GM18907 (cell line): ENCODE measurements at regions not wholly inside any gene's neighbourhood (a gene's known extent, or its start where the extent isn't known, plus 50 kb on each side); places are given as distances from the start of the nearest gene placed in this dataset.
A peak's percentile ranks its signal among the peaks of the same experiment; 100 is the strongest.

Experiments
- ATAC-seq: cut with Tn5 transposase; IDR thresholded peaks from one replicate; pipeline ENCODE4 v1.9.1; 2021; ENCODE audit warnings: mild to moderate bottlenecking, moderate library complexity; ENCODE audit not compliant: unreplicated experiment

DNA sequence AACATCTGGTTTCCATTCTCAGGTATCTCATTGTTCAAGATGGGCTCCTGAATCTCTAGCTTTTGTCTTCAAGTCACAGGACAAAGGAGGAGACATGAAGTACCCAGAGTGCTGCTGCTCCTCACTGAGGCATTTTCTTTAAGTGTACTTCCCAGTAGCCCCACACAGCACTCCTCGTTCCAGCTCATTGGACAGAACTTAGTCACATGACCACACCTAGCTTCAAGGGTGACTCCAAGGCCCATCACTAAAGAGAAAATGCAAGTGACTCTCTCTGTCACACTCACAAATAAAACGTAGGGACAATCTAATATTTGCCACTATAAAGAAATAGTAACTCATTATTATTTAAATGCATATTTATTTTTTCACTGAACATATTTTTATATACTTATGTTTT, 58.3 kb upstream of the NEUROD6 start:
- no peak for ATAC-seq

DNA sequence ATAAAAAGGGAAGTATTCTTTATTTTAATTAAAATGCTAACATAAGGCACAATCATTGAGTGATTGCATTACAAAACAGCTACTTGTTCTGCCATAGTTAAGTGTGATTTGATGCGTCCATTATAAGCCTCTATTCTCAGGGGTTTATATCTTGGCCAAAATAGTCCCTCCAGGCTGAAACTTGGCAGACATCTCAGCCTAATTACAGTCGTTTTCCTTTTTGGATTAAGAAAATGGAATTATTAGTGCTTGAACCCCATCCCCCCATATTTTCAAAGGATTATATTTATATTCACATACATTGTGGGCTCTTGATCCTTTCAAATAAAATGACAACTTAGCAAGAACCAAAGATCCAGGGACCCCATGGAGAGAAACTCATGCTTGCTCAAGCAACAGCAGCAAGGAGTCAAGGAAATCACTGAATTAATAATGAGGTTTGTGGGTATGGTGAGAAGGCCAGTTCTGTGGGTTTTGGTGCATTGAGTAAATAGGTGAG, 66.7 kb upstream of the NEUROD6 start:
- no peak for ATAC-seq

DNA sequence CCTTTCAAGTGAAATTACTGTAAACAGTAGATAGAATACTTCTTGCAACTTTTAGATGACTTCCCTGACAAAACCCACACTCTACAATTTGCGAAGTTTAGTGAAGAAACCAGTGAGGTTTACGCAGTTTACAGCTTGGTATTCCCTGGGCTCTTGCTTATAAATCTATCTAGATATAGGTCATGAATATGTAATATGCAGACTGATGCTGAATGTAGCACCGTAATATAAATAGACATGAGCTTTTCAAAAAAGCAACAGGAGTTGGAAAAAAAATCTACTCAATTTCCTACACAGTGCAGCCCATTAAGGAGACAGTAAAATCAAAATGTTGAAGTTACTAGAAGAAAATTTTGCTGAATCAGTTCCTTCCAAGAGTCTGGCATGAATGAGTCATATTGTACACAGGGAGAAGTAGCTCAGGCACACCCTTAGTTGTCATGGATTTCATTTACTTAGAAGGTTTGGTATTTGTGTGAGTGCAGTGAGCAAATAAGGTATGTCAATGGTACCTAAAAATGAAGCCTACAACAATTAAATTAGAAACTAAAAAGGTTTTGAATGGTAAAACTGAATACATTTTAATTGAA, 67.7 kb upstream of the NEUROD6 start:
- no peak for ATAC-seq

DNA sequence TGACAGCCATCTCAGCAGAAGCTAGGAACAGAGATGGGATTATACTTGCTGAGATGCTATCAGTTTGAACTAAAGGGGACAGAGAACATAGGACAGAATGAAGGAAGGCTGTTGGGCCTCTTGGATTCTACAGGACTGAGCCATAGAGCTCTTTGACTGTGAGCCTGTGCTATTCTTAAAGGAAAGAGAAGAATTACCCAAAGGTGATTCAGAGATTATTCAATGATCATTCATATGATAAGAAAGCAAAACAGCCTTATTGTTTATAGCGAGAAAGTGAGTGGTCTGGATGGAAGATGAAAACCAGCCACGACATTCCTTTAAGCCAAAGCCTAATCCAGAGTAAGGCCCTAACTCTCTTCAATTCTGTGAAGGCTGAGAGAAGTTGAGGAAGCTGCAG, 69.7 kb upstream of the NEUROD6 start:
- no peak for ATAC-seq

DNA sequence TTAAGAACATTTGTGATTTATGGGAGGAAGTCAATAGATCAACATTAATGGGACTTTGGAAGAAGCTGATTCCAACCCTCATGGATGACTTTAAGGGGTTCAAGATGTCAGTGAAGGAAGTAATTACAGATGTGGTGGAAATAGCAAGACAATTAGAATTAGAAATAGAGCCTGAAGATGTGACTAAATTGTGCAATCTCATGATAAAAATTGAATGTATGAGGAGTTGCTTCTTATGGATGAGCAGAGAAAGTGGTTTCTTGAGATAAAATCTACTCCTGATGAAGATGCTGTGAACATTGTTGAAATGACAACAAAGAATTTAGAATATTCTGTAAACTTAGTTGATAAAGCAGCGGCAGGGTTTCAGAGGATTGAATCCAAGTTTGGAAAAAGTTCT, 70.9 kb upstream of the NEUROD6 start:
- no peak for ATAC-seq

DNA sequence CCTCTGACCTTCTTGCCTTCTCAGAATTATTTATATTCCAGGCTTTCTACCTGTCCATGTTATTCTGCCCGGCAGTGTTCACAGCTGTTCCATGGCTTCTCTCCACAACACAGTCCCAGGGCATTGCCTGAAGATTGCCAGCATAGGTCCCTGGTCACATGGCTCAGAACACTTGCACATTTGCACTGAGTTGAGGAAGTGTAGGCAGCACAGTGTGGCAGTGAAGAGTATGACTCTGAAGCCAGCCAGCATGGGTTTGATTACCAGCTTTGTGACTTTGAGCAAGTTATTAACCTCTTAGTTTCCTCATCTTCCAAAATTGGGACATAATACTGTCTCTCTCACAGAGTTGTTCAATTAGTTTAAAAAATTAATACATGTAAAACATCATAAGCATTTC, 73.2 kb upstream of the NEUROD6 start:
- ATAC-seq: no peak

DNA sequence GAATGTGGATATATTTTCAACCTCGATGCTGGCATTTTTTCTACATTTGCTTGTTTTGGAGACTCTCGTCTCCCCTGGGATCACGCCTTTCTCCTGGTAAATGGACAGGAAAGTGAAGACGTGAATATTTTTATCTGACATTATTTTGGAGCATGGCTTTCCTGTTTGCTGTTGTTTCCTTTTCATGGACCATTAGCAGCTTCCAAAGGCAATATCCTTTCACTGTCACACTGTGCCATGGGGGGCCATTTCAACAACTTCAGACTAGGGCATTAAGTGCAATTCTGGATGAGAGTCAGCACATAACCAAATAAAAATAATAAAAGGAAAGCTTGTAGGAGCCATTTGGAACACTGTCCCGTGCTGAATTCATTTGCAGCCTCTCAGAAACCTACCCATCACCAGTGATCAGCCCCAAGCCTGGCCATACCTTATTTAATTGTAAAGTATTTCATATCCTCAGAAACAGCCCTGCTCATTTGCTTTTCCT, 75.9 kb upstream of the NEUROD6 start:
- ATAC-seq: no peak

DNA sequence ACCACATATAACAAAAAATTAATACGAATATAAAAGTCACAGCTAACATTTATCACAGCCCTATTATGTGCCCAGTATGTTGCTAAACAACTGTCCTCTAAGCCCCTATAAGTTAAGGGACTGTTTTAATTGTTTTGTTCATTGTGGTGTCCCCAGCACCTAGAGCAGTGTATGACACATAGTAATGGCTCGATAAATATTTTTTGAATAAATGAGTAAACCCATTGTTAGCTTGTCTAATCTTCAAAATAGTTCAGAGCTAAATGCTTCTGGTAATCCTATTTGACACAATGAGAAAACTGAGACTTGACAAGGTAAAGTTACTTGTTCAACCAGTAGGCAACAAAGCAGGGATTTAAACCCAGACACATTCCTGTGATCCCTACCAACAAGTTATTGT, 78.4 kb upstream of the NEUROD6 start:
- ATAC-seq: no peak

DNA sequence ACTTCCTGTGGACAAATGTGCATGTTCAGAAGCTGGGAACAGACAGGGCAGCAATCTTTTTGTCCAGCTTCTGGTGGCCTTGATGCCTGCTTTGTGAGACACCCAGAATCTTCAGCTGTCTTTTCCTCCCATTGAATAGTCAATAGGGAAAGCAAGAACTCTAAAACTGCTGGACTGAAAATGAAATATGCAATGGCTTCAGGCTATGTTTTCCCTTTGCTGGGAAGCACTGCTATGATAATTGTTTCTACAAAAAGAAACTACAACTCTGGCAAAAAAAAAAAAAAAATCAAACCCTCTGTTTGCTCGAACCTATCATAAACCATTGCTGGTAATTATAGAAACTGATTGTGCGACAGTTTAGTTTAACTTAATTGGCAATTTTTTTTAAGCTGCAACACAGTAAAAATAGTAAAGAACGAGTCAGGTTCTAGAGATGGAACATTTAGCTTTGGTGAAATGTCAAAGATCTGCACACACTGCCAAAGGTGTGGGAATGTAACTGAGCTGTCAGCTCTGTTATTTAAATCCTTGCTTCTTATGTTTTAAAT, 79.1 kb upstream of the NEUROD6 start:
- no peak for ATAC-seq

DNA sequence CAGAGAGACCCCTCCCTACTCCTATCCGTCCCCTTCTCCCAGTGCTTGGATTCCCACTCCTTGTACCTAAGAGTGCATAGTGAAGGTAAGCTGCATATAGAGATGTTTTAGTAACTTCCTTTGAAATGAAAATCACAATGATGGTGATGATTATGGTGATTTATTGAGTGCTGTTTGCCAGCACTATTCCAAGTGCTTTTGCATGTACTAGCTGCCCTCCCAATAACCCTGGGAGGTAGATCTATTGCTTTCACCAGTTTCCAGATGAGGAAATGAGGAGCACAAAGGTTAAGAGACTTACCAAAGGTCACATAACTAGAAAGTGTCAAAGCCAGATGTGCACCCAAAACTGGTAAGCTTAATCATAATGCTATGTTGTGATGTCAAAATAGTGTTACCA, 80.4 kb upstream of the NEUROD6 start:
- ATAC-seq: no peak

DNA sequence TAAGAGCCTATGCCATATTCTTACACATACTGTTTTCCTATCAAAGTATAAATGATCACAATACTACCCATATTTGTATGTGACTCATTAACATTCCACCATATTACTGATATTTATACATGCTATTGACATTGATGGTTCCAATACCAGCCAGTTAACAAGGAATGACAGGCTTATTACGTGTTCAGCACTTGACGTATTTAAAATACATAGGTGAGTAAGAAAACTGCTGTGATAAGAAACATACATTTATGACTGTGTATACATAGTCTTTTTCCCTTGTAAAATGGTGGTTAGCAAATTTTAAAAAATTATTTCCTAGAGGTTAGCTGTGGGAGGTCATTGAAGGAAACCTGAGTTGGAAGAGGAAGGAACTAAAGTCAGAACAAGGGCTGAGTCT, 81.1 kb upstream of the NEUROD6 start:
- ATAC-seq: no peak

DNA sequence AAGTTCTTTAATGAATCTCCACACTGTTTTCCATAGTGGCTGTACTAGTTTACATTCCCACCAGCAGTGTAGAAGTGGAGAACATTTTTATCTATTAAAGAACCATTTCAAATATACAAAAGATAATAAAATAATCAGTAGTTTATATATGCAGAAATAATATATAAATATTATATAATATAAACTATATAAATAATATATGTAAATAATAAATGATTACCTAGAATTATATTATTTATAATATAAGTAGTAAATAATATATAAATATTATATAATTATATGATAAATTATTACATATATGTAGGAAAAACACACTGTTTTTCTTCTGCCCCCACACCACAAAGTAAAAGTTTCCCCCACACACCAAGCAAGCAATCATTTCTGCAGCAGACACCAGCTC, 83.5 kb upstream of the NEUROD6 start:
- no peak for ATAC-seq

DNA sequence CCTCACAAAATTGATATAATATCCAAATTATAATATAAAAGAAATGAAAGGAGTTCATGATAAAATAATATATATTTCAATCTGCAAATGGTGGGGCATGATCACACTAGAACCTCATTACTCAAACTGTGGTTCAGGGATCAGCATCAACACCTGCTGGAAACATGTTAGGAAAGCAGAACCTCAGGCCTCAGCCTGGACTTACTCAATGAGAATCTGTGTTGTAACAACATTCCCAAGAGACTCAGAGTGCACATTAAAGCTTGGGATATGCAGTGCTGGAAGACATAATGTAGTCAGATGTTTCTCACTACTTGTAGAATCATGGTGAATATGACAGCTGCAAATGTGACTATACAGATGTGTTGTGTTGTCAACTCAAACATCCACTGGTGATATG, 81.7 kb upstream of the ITPRID1 start:
- ATAC-seq: no peak

DNA sequence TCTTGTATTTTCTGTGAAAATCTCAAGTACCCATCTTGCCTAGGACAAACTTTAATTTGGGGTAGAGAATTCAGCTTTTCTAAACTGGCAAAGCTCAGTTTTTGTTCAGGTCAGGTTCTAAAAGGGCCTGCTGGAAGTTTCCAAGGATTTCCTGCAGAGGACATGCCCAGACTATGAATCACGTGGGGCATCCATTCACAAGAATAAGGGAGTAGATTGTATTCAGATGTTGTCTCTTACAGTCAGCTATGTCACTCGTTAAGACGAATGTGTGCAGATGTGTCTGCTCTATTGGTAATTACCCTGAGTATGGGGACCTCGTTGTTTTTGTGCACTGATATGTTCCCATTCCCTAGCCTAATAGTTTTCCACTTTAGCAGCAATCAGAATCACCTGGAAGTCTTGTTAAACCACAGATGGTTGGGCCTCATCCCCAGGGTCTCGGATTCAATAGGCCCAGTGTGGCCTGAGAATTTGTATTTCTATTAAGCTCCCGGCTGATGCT, 81.0 kb upstream of the ITPRID1 start:
- no peak for ATAC-seq

DNA sequence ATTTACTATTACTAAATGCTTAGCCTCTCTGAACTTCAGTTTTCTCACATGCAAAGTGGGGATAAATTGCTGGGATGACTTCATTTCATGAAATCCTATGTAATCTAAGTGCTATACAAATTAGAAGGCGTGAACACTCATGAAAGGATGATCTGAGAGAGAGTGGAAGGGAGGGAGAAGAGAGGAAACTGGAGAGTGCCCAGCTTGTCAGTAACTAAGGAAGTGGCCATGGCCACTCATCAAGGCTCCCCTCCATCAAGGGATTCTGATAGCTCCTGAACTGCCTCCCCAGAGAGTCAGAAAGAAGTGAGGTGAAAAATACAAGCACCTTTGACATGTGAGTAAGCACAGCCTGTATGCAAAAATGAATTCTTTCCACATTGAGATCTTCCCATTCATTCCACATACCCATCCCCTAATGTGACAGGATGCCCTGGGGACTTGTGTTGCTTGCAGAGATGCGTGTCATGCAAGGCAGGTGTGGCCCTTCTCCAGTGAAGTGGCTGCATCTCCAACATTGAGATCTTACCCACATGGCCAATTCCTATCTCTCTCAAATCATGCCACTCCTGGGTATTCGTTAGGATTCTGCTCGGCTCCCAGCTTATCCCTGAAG, 76.5 kb upstream of the ITPRID1 start:
- no peak for ATAC-seq

DNA sequence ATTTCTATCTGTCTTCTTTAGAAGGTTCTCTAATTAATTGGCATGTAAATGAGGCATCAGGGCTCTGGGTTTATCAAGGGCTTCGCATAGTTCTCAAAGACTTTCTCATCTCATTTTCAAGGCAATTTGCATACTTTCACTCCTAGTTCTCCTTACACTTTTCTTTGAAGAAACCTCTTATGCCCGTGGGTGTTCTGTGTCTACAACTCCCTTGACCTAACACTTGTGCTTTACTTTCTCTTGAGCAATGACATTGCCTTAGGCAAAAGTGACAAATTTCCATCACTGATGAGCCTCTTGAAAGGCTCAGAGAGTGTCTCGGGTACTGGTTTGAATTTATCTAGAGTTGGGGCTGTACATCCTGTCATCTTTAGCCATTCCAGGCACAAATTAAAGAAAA, 74.7 kb upstream of the ITPRID1 start:
- ATAC-seq: no peak

DNA sequence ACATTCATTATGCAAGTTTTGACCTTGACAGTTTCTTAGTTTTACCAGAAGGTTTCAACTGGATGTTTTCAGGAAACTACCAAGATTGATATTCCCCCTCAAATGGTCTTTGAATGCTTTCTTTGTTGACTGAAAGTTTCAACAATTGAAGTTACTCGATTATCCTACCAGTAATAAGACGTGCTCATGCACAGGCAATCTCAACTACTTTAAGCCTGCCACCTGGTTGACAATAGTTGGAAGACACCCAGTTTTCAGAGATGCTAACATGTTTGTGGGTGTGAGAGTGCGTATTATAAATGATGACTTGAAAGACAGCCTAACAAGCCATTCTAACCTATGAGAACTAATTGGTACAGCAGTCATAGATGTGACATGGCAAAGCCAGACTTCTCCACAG, 73.4 kb upstream of the ITPRID1 start:
- ATAC-seq: no peak

DNA sequence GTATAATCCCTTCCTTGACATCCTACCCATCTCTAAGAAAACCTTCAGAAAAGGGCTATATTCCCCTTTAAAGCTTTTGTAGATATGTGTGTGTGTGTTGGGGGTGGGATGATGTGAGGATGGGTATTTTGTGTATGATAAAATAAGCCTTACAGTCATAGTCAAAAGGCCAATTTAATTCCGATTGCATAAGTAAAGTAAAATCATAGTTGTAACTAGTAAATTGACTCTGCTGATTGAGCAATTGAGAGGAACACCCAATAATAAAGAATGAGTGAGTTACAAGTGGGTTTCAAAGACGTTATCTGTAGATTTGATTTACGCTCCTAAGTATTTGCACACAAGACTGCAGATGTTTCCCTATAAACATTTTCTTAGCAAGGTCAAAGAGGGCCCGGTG, 71.3 kb upstream of the ITPRID1 start:
- ATAC-seq: no peak

DNA sequence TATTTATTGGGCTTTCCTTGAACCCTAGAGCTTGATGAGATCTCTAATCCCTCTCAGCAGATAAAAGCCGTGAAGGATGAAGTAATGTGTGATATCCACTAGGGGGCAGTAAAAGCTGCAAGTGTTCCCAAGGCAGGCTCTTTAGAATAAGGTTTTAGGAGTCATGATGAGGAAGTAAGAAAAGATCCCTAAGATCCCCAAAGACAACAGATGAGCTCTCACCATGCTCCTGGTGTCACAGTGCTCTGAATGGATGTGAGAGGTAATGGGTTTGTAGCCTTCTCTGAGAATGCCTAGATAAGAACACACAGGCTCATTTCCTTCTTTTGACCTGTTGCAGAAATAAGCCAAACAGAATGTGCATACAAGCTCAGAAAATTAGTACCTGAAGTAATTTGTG, 70.4 kb upstream of the ITPRID1 start:
- peak; percentile 90 for ATAC-seq

DNA sequence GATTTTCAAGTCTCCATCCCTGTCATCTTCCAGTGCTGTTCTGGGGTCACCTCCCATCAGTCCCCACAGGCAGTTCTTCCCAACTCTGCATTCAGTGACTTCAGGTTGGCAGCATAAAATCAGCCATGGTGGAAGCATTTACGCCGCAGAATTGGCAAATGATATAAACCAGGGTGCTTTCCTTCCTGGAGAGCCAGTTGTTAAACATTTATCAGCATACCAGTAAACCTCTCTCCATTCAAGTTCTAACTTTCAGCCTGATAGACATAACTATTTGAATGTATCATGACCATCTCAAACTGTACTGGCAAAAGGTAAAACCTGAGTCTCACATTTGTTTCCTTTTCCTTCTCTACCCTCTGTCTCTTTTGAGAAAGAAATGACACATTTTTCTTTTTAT, 69.7 kb upstream of the ITPRID1 start:
- no peak for ATAC-seq

DNA sequence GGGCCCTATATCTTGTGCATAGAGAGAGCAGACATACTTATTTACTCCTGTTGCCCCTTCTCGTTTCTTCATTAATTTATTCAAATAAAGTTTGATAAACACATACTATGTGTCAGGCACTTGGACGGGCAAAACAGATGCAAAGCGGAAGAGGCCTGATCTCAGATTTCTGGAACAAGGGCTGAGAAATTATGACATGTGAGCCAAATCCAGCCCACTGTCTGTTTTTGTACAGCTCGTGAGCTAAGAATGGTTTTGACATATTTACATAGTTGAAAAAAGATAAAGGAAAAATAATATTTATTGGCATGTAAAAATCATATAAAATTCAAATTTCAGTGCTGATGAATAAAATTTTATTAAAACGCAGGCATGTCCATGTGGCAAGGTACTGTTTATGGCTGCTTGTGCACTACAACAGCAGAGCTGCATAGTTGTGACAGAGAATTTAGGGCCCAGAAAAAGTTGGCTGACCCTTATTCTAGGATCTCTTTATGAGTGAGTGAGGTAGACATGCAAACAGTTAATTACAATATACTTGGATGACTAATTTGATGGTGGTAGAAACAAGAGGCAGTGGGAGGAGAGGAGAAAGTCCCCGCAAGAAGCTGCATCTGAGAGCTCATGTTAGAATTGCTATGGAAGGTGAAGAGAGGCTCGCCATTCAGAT, 68.1 kb upstream of the ITPRID1 start:
- ATAC-seq: no peak

DNA sequence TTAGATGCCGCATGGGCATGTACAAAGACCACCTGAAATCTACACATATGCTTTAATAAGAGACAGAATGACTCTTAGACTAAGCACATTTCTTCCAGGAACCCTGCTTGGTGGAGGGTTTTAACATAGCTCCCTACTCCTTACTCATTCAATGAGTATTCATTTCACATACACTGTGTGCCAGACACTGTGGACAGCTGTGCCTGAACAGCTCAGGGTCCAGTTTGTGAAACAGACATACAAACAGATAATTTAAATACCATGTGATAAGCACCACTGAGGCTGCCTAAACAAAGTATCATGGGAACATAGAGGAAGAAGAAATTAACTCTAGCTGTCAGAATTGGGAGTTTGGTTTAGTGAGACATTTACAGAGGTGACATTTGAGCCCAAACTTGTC, 65.2 kb upstream of the ITPRID1 start:
- ATAC-seq: no peak
